OCI-LY7 (cell line): ENCODE measurements at regions not wholly inside any gene's neighbourhood (a gene's known extent, or its start where the extent isn't known, plus 50 kb on each side); places are given as distances from the start of the nearest gene placed in this dataset.

ENCODE experiments used
- BruUV-seq: library from RNA; stranded (reverse); fragments of 400-500 nt; replicated peaks from 2 replicates; lab custom pipeline; 2021; lab: Mats Ljungman, UMichigan
- CTCF ChIA-PET: fragments of 300-600 bp; sonication (Branson Sonifier 250); formaldehyde crosslinking; loops from one replicate; lab custom pipeline; 2022; ENCODE audit warnings: antibody characterized with exemption; ENCODE audit not compliant: unreplicated experiment; lab: Charles Lee
- POLR2A ChIA-PET: fragments of 300-600 bp; sonication (Branson Sonifier 250); formaldehyde crosslinking; loops from one replicate; lab custom pipeline; 2022; ENCODE audit warnings: antibody characterized with exemption; lab: Charles Lee
- DNase-seq: peaks from one replicate; pipeline ENCODE4 v3.0.0-alpha.2; 2015; ENCODE audit warnings: low spot score
- H2AFZ ChIP-seq: fragments of 200-600 bp; sonication (generic), shearing (Covaris generic); 2 replicates; pipeline ENCODE4 v1.6.1; 2014; ENCODE audit warnings: mild to moderate bottlenecking, antibody characterized with exemption, low read length, moderate library complexity
- H3K27ac ChIP-seq: fragments of 200-600 bp; sonication (generic); 2 replicates; pipeline ENCODE4 v1.5.1; 2014; ENCODE audit warnings: mixed run types, low read depth, mild to moderate bottlenecking, moderate library complexity, low read length, inconsistent platforms; ENCODE audit not compliant: poor library complexity, severe bottlenecking
- H3K36me3 ChIP-seq: fragments of 200-600 bp; sonication (generic); 2 replicates; pipeline ENCODE4 v1.6.1; 2014; ENCODE audit warnings: mild to moderate bottlenecking, antibody characterized with exemption, low read length, moderate library complexity, mixed read lengths; ENCODE audit not compliant: insufficient read depth
- H3K4me1 ChIP-seq: fragments of 200-600 bp; sonication (generic); 2 replicates; pipeline ENCODE4 v1.5.1; 2014; ENCODE audit warnings: mild to moderate bottlenecking, low read length; ENCODE audit not compliant: insufficient read depth, poor library complexity, severe bottlenecking
- H3K4me2 ChIP-seq: fragments of 200-600 bp; sonication (generic); 2 replicates; pipeline ENCODE4 v1.6.1; 2014; ENCODE audit warnings: mild to moderate bottlenecking, low read length
- H3K4me3 ChIP-seq: fragments of 200-600 bp; sonication (generic); 2 replicates; pipeline ENCODE4 v1.5.1; 2014; ENCODE audit warnings: mild to moderate bottlenecking, low read depth, low read length; ENCODE audit not compliant: poor library complexity, severe bottlenecking
- H3K79me2 ChIP-seq: fragments of 200-600 bp; sonication (generic); 2 replicates; pipeline ENCODE4 v1.6.1; 2016; ENCODE audit warnings: low read depth, mild to moderate bottlenecking, low read length, moderate library complexity, mixed read lengths; ENCODE audit not compliant: insufficient read depth
- H3K9me2 ChIP-seq: fragments of 200-600 bp; sonication (generic); 2 replicates; pipeline ENCODE4 v1.6.1; 2016; ENCODE audit warnings: mild to moderate bottlenecking, low read length, mixed read lengths; ENCODE audit not compliant: insufficient read depth
- H3K9me3 ChIP-seq: fragments of 200-600 bp; sonication (generic); 2 replicates; pipeline ENCODE4 v1.6.1; 2014; ENCODE audit warnings: mild to moderate bottlenecking, mixed run types, low read length, mixed read lengths
- H4K20me1 ChIP-seq: fragments of 200-600 bp; sonication (generic); 2 replicates; pipeline ENCODE4 v1.6.1; 2014; ENCODE audit warnings: mild to moderate bottlenecking, antibody characterized with exemption, low read length, moderate library complexity, mixed read lengths; ENCODE audit not compliant: insufficient read depth
- EZH2phosphoT487 ChIP-seq: fragments of 200-600 bp; sonication (generic); IDR thresholded peaks from 2 replicates; pipeline ENCODE4 v1.6.1; 2018; ENCODE audit warnings: low read depth, borderline replicate concordance, mild to moderate bottlenecking, mixed run types, antibody characterized with exemption, low read length, moderate library complexity, mixed read lengths
- intact Hi-C: fragments of 100-400 bp; cut with micrococcal nuclease; formaldehyde crosslinking; loops from one replicate; pipeline ENCODE4 v1.10.0; 2022; ENCODE audit not compliant: unreplicated experiment
- TF ChIP-seq, protein P1 (sequence below): fragments of 200-600 bp; sonication (generic); conservative IDR thresholded peaks from 2 replicates; pipeline ENCODE4 v1.5.1; 2014; ENCODE audit warnings: mild to moderate bottlenecking, antibody characterized with exemption, low read length, moderate library complexity, mixed read lengths

GRCh38 chr9:78811622-78812276 is 514.8 kb downstream of the PSAT1 start:
- no peaks in the 10 kb centered on the region for H3K36me3 ChIP-seq
- ChIA-PET POLR2A (no interaction called here), CTCF (no interaction called here)
- H3K79me2 ChIP-seq: no peaks in the 10 kb centered on the region
- H3K27ac ChIP-seq: no peak overlapping the region
- no peaks in the 10 kb centered on the region for H3K9me2 ChIP-seq
- H3K4me3 ChIP-seq: no peak overlapping the region
- H3K4me1 ChIP-seq: no peaks in the 10 kb centered on the region
- no peaks in the 10 kb centered on the region for H4K20me1 ChIP-seq
- no peak overlapping the region for H3K4me2 ChIP-seq
- H3K9me3 ChIP-seq: no peaks in the 10 kb centered on the region
- DNase-seq: no peak
- intact Hi-C loops: no loop called here
- BruUV-seq: no TSS peak
- H2AFZ ChIP-seq: no peak overlapping the region
- TF ChIP-seq EZH2phosphoT487: no peak
- TF ChIP-seq, protein P1, sequence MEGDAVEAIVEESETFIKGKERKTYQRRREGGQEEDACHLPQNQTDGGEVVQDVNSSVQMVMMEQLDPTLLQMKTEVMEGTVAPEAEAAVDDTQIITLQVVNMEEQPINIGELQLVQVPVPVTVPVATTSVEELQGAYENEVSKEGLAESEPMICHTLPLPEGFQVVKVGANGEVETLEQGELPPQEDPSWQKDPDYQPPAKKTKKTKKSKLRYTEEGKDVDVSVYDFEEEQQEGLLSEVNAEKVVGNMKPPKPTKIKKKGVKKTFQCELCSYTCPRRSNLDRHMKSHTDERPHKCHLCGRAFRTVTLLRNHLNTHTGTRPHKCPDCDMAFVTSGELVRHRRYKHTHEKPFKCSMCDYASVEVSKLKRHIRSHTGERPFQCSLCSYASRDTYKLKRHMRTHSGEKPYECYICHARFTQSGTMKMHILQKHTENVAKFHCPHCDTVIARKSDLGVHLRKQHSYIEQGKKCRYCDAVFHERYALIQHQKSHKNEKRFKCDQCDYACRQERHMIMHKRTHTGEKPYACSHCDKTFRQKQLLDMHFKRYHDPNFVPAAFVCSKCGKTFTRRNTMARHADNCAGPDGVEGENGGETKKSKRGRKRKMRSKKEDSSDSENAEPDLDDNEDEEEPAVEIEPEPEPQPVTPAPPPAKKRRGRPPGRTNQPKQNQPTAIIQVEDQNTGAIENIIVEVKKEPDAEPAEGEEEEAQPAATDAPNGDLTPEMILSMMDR: no peak

GRCh38 chr9:78812665-78813064 is 515.7 kb downstream of the PSAT1 start:
- intact Hi-C loops: no loop called here
- H3K4me1 ChIP-seq: no peaks in the 10 kb centered on the region
- no peak overlapping the region for H3K27ac ChIP-seq
- H4K20me1 ChIP-seq: no peaks in the 10 kb centered on the region
- DNase-seq: no peak
- no peaks in the 10 kb centered on the region for H3K79me2 ChIP-seq
- no peaks in the 10 kb centered on the region for H3K9me3 ChIP-seq
- ChIA-PET CTCF (no interaction called here), POLR2A (no interaction called here)
- no peaks in the 10 kb centered on the region for H3K36me3 ChIP-seq
- TF ChIP-seq, protein P1: no peak
- TF ChIP-seq EZH2phosphoT487: no peak
- BruUV-seq: no TSS peak
- H3K9me2 ChIP-seq: no peaks in the 10 kb centered on the region
- H3K4me2 ChIP-seq: no peak overlapping the region
- no peak overlapping the region for H3K4me3 ChIP-seq
- H2AFZ ChIP-seq: no peak overlapping the region

- no peak for DNase-seq
- no peaks in the 10 kb centered on the region for H3K4me1 ChIP-seq
- CTCF ChIA-PET: no interaction called here
- H3K27ac ChIP-seq: no peak overlapping the region
- H3K36me3 ChIP-seq: no peaks in the 10 kb centered on the region
- POLR2A ChIA-PET: no interaction called here
- TF ChIP-seq, protein P1: no peak
- no peak for TF ChIP-seq EZH2phosphoT487
- H3K9me2 ChIP-seq: no peaks in the 10 kb centered on the region
- no peak overlapping the region for H3K4me2 ChIP-seq
- intact Hi-C loops: no loop called here
- no peak overlapping the region for H2AFZ ChIP-seq
- H3K4me3 ChIP-seq: no peak overlapping the region
- no peaks in the 10 kb centered on the region for H4K20me1 ChIP-seq
- no TSS peak for BruUV-seq
- H3K79me2 ChIP-seq: no peaks in the 10 kb centered on the region
- H3K9me3 ChIP-seq: no peaks in the 10 kb centered on the region
Observed at GRCh38 chr9:78813602-78814180, 516.8 kb downstream of the PSAT1 start.
